ENCODE measurements at regions not wholly inside any gene's neighbourhood (a gene's known extent, or its start where the extent isn't known, plus 50 kb on each side); places are given as distances from the start of the nearest gene placed in this dataset.
"Not testable (repeated sequence)": the region's sequence is repeated elsewhere in the genome, so short reads cannot be mapped to it uniquely, and the experiment has no call there.

DNA sequence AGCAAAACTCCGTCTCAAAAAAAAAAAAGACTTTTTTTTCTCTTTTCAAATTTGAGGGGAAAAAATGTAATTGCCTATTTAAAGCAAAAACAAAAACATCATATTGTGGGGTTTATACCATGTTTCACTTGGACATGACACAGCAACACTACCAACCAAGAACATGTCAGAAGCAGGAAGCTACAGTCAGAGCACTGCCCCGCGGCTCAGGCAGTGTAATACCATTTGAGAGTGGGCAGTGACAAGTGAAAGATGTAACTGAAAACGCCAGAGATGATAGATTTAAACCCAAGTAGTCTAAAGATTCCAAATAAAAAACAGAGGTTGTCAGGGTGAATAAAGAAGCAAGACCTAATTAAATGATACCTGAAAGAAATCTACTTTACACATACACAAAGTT, 68.6 kb downstream of the GOLGA6L6 start:
- not testable (repeated sequence) for TF ChIP-seq CTCF (IDR thresholded peaks at IDR 0.05); MAX (IDR thresholded peaks at IDR 0.05); RCOR1 (IDR thresholded peaks at IDR 0.05; ENCODE audit: low read depth, low read length); MAZ (IDR thresholded peaks at IDR 0.05; ENCODE audit: borderline replicate concordance, low read depth, low read length); CEBPB (IDR thresholded peaks at IDR 0.05); MYC (IDR thresholded peaks at IDR 0.05; ENCODE audit: borderline replicate concordance, low read length); JUN (IDR thresholded peaks at IDR 0.05); POLR2A (IDR thresholded peaks at IDR 0.05; ENCODE audit: low read length); CHD4 (IDR thresholded peaks at IDR 0.05; ENCODE audit: borderline replicate concordance); ZFP36 (IDR thresholded peaks at IDR 0.05; ENCODE audit: borderline replicate concordance, partially characterized antibody); SMC3 (IDR thresholded peaks at IDR 0.05)
- TF ChIP-seq, protein P1, sequence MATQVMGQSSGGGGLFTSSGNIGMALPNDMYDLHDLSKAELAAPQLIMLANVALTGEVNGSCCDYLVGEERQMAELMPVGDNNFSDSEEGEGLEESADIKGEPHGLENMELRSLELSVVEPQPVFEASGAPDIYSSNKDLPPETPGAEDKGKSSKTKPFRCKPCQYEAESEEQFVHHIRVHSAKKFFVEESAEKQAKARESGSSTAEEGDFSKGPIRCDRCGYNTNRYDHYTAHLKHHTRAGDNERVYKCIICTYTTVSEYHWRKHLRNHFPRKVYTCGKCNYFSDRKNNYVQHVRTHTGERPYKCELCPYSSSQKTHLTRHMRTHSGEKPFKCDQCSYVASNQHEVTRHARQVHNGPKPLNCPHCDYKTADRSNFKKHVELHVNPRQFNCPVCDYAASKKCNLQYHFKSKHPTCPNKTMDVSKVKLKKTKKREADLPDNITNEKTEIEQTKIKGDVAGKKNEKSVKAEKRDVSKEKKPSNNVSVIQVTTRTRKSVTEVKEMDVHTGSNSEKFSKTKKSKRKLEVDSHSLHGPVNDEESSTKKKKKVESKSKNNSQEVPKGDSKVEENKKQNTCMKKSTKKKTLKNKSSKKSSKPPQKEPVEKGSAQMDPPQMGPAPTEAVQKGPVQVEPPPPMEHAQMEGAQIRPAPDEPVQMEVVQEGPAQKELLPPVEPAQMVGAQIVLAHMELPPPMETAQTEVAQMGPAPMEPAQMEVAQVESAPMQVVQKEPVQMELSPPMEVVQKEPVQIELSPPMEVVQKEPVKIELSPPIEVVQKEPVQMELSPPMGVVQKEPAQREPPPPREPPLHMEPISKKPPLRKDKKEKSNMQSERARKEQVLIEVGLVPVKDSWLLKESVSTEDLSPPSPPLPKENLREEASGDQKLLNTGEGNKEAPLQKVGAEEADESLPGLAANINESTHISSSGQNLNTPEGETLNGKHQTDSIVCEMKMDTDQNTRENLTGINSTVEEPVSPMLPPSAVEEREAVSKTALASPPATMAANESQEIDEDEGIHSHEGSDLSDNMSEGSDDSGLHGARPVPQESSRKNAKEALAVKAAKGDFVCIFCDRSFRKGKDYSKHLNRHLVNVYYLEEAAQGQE (IDR thresholded peaks at IDR 0.05), result not testable (repeated sequence)
- TF ChIP-seq, protein P2, sequence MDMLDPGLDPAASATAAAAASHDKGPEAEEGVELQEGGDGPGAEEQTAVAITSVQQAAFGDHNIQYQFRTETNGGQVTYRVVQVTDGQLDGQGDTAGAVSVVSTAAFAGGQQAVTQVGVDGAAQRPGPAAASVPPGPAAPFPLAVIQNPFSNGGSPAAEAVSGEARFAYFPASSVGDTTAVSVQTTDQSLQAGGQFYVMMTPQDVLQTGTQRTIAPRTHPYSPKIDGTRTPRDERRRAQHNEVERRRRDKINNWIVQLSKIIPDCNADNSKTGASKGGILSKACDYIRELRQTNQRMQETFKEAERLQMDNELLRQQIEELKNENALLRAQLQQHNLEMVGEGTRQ (IDR thresholded peaks at IDR 0.05), result not testable (repeated sequence)

Measured in A549 (cell line).